Stimulated activated CD4-positive, alpha-beta T cell treated with anti-CD3 and anti-CD28 coated beads, Interleukin-2, amount 100 ng/mL, for 24 hours (primary cell): ENCODE measurements at regions not wholly inside any gene's neighbourhood (a gene's known extent, or its start where the extent isn't known, plus 50 kb on each side); places are given as distances from the start of the nearest gene placed in this dataset.
"Not testable (repeated sequence)": the region's sequence is repeated elsewhere in the genome, so short reads cannot be mapped to it uniquely, and the experiment has no call there.

ENCODE experiments used
- DNase-seq, 2 donors: peaks; one replicate each; pipeline ENCODE4 v3.0.0-alpha.2; 2020

DNA sequence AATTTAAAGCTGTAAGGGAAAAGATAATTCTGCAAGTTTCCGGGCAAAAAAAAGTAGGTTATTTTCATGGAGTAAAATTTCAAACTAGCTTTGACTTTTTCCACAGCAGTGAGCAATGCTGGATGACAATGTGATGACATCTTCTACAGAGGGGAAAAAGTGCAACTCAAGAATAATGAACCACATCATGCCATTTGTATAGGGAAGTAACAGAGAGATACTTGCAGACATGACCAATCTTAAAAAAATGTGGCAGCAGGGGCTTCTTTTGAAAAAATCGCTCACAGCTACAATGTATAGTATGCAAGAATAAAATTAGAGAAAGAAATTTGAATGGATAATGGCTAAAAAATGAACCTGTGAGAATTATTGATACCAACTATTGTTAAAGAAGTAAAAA is 115.5 kb downstream of the DHRS2 start:
- DNase-seq: no peak

DNA sequence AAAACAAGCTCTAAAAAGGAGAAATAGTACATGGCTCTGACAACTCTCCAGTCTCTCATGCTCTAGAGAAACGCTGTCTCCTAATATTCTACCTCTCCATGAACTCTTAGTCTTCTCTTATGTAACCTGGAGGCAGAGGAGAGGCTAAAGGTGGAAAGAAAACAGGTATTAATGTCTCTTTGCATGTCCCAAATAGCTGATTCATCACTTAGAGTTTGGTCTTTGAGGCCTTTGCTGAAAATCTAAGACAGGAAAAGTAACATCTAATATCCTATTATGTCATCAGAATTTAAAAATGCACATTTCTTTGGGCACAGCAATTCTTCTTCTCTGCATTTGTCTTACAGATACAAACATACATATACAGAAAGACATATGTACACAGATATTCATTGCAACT is 127.2 kb downstream of the DHRS2 start:
- no peak for DNase-seq

GRCh38 chr14:23766737-23767401 is 130.7 kb downstream of the DHRS2 start:
- no peak for DNase-seq

- DNase-seq: not testable (repeated sequence)
Observed at GRCh38 chr14:23769221-23769728, 133.1 kb downstream of the DHRS2 start.

GRCh38 chr14:23773981-23774380 is 137.8 kb downstream of the DHRS2 start:
- DNase-seq: no peak

GRCh38 chr14:23776296-23776695 is 140.1 kb downstream of the DHRS2 start:
- no peak for DNase-seq

DNA sequence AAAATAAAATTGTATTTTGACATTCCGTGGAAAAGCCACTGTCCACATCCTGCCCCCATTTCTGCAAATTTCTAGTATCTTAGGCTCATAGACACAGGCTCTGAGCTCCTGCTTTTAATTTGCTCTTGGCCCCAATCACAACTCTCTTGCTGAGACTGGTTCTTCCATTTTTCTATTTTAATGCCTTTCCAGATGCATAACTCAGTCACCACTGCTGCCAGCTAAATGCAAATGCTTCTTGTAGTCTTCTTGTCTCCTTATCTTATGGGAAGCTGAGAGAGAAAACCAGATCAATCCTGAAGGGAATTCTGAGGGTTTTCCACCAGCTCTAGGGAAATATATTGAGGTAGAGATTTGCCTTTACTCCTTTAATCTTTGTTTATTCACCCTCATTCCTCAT is 149.0 kb downstream of the DHRS2 start:
- DNase-seq: no peak

DNA sequence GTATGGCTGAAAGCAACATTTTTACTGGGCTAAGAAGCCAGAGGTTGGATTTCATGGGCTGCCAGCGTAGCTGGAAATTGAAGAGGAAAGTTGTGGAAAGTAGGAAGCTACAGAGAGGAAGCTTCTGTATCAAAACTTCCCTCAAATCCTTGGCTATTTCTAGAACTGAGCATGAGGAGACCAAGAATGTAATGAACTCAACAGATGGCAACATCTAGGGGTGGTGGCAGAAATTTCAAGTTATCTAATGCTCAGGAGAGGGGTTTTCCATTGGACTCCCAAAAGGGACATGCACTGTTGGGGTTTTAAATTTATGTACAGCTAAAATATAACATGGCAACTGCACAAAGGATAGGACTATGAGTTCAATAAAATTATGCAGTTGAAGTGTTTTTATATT is 151.3 kb downstream of the DHRS2 start:
- DNase-seq: no peak

- DNase-seq: no peak
Observed at GRCh38 chr14:23789696-23790095, 153.5 kb downstream of the DHRS2 start.

- DNase-seq: no peak
Observed at GRCh38 chr14:23793532-23793931, 157.4 kb downstream of the DHRS2 start.

DNA sequence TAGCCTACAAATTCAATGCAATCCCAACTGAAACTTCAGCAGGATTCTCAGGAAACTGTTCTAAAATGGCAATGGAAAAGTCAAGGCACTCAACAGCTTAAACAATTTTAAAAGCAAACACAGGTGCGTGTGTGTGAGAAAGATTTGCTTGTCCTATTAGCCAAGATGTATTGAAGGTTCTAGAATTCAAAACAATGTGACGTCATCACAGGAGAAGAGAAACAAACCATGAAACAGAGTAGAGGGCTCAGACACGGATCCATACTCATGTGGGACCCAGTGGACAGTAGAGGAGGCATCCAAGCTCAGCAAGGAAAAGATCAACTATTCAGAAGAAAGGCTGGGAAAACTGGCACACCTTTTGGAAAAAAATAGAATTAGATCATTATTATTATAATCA is 152.8 kb upstream of the DHRS4 start:
- DNase-seq: no peak

DNA sequence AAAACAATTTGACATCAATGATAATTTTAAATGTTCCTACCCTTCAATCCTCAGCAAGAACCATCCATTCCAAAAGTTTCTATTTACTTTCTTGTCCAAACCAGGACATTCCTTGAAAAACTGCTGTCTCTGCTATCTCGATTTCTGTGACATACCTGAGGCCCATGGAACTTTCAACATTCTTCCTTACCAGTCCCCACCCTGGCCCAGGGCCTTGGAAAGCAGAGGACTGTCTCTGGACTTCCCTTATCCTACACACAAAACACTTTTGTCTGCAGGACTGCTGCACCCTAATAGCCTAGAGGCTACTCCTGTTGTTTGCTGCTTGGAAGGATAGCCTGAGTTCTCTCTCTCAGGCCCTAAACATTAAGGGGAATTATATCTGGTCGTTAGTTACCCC is 151.8 kb upstream of the DHRS4 start:
- DNase-seq: no peak

DNA sequence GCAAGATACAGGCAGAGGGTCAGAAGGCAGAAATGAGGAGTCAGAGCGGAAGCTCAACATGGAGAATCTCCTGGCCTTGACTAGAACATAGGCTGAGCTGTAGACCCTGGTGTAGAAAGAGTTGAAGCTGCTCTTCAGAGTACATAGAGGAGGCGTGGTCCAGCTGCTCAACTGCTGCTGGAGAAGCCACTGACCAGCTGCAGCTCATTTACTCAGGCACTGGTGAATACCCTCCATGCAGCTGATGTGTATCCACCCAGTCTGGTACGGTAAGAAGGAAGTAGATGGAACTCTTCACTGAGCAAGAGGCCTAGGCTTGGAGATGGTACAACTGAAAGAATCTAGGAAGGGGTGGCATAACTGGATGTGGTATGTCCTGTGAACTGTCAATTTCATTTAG is 148.8 kb upstream of the DHRS4 start:
- no peak for DNase-seq

DNA sequence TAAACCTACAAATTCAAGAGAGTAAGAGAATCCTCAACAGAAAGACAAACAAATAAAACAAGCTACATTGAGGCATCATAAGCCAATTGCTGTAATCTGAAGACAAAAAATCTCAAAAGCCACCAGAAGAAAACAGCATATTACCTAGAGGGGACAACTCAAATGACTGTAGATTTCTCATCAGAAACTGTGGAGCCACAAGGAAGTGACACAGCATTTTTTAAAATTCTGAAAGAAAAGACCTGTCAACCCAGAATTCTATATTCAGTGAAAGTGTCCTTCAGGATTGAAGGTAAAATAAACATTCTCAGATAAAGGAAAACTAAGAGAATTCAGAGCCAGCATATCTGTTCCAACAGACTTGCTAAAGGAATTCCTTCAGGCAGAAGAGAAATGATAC is 147.8 kb upstream of the DHRS4 start:
- no peak for DNase-seq

GRCh38 chr14:23814527-23815256 is 138.9 kb upstream of the DHRS4 start:
- no peak for DNase-seq

DNA sequence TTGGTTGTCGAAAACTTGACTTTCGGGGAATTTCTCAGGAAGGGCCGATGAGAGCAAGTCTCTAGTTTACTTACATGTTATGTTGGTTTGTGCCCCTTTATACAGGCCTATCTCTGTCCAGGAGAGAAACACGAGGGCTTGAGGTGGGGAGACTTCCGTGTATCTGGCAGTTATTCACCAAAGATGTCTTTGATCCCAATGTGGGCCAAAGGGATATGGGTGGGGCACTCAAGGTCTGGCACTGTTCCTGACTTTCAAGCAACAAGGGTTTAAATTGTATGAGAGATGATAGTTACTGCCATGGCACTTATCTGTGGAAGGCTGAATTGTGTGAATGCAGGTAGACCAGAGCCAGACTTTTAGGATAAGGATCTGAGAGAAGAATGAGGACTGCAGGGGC is 137.2 kb upstream of the DHRS4 start:
- DNase-seq: no peak

DNA sequence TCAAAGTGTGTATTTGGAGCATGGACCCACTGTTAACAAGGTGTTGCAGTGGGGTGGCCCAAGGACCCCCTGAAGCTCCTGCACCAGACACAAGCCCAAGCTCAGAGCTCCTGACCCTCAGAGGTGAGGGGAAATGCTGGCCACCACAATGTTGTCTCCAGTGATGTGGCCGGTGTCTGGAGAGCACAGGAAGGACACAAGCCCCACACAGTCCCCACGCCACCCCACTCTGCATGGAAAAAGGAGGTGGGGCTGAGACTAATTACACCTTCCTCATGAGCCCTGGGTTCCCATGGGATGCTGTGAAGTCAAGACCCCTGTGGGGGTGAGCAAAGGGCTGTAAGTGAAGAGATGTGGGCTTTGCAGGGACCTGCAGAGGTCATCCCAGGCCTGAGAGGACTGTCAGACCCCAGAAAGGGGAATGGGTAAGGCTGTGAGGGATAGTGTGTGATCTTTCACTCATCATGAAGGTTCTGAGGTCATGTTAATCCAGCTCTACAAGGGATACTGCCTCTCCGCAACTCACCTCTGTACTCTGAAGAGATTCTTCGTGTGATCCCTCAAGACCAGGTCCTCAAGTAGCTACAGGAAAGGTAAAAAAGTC is 136.3 kb upstream of the DHRS4 start:
- no peak for DNase-seq

GRCh38 chr14:23827100-23827892 is 126.3 kb upstream of the DHRS4 start:
- no peak for DNase-seq

- no peak for DNase-seq
Observed at GRCh38 chr14:23828001-23828400, 125.6 kb upstream of the DHRS4 start.

DNA sequence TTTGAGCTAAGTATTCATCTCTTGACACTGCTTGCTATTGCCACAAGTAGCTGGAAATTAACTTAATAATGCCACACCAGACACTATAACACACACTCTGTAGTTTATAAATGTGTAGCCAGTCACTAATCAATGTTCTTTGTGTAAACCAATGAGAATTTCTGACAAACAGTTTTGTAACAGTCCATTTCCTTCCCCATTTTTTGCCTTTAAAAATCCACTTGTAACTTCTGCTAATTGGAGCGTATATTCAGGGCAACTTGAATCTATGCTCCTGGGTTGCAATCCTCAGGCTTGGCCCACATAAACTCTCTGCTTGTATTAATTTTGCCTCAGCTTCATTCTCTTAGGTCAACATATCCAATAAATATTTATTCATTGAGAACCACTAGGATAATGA is 125.0 kb upstream of the DHRS4 start:
- DNase-seq: no peak

DNA sequence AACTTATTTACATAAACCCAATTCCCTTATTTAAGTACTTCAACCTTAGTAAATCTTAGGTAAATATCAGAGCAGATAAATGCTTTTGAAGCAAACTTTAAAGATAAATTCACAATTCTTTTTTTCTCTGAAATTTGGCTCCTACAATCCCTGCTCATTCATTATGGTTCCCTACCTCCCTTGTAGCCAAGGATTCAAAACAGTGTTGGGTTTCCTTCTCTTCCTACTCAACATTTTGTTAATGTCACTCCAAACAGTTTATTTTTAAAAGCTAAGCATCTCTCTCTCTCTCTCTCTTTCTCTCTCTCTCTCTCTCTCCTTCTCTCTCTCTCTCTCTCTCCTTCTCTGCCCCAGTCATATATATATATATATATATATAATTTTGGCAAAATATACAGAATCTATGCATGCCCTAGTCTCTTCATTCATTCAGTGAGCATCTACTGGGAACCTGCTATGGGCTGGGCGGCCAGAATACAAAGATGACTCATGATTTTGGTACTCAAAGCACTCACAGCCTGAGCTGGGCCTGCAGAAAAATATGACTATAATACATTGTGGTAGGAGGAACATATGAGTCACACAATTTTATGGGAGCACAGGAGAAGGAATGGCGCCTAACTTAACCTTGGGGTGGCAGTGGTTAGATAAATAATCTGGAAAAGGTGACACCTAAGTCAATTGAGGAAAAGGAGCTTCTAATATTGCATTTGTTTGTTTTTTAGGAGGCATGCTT is 123.7 kb upstream of the DHRS4 start:
- DNase-seq: no peak

- DNase-seq: no peak
Observed at GRCh38 chr14:23831596-23831995, 122.0 kb upstream of the DHRS4 start.

DNA sequence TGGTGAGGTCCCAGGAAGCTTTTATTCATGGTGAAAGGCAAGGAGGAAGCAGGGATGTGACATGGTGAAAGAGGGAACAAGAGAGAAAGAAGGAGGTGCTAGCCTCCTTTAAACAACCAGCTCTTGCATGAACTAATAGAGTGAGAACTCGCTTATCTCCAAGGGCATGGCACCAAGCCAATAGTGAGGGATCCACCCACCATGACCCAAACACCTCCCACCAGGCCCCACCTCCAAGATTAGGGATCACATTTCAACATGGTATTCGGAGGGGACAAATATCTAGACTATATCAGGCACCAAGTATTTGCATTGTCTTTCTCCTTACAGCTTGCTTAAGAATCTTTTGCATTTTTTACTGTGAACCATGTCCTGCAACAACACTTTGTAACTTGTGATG is 91.9 kb upstream of the DHRS4 start:
- DNase-seq: no peak
